H9 (cell line): ENCODE measurements at regions not wholly inside any gene's neighbourhood (a gene's known extent, or its start where the extent isn't known, plus 50 kb on each side); places are given as distances from the start of the nearest gene placed in this dataset.
A peak's percentile ranks its signal among the peaks of the same experiment; 100 is the strongest.

Experiments used
- DNase-seq: peaks from one replicate; pipeline ENCODE4 v3.0.0-alpha.2; 2017
- H2AFZ ChIP-seq: one replicate; pipeline ENCODE4 v1.6.1; 2013; ENCODE audit warnings: mild to moderate bottlenecking, low read length, control low read depth, moderate library complexity
- H2AK5ac ChIP-seq: 2 replicates; pipeline ENCODE4 v1.6.1; 2013; ENCODE audit warnings: low read length, control low read depth, mixed read lengths; ENCODE audit not compliant: insufficient read length
- H2BK120ac ChIP-seq: one replicate; pipeline ENCODE4 v1.6.1; 2013; ENCODE audit warnings: low read depth, mild to moderate bottlenecking, low read length, control low read depth, inconsistent platforms; ENCODE audit not compliant: poor library complexity, severe bottlenecking
- H2BK12ac ChIP-seq: 2 replicates; pipeline ENCODE4 v1.6.1; 2013; ENCODE audit warnings: low read length, control low read depth, mixed read lengths, low read depth; ENCODE audit not compliant: insufficient read length
- H2BK15ac ChIP-seq: 2 replicates; pipeline ENCODE4 v1.6.1; 2013; ENCODE audit warnings: low read depth, low read length, control low read depth
- H2BK20ac ChIP-seq: one replicate; pipeline ENCODE4 v1.6.1; 2013; ENCODE audit warnings: low read depth, mild to moderate bottlenecking, low read length, control low read depth, inconsistent platforms; ENCODE audit not compliant: poor library complexity, severe bottlenecking
- H2BK5ac ChIP-seq: 2 replicates; pipeline ENCODE4 v1.6.1; 2013; ENCODE audit warnings: low read length, control low read depth, mixed read lengths; ENCODE audit not compliant: insufficient read length
- H3K14ac ChIP-seq: 2 replicates; pipeline ENCODE4 v1.6.1; 2013; ENCODE audit warnings: low read length, control low read depth; ENCODE audit not compliant: insufficient read depth
- H3K18ac ChIP-seq: 2 replicates; pipeline ENCODE4 v1.6.1; 2013; ENCODE audit warnings: low read depth, mild to moderate bottlenecking, mixed read lengths, low read length, control low read depth; ENCODE audit not compliant: insufficient read length
- H3K23ac ChIP-seq: 2 replicates; pipeline ENCODE4 v1.6.1; 2013; ENCODE audit warnings: low read length, control low read depth, mixed read lengths, low read depth; ENCODE audit not compliant: insufficient read length
- H3K23me2 ChIP-seq: 2 replicates; pipeline ENCODE4 v1.6.1; 2013; ENCODE audit warnings: low read depth, mild to moderate bottlenecking, mixed read lengths, low read length, control low read depth; ENCODE audit not compliant: insufficient read length, poor library complexity, severe bottlenecking
- H3K27ac ChIP-seq: 2 replicates; pipeline ENCODE4 v1.5.1; 2013; ENCODE audit warnings: low read length, control low read depth, mixed read lengths, low read depth; ENCODE audit not compliant: insufficient read length
- H3K27me3 ChIP-seq: 2 replicates; pipeline ENCODE4 v1.6.1; 2013; ENCODE audit warnings: low read length, control low read depth, inconsistent platforms; ENCODE audit not compliant: insufficient read depth
- H3K4ac ChIP-seq: 2 replicates; pipeline ENCODE4 v1.6.1; 2013; ENCODE audit warnings: low read depth, mild to moderate bottlenecking, control low read depth, inconsistent platforms, low read length, moderate library complexity
- H3K4me1 ChIP-seq: 2 replicates; pipeline ENCODE4 v1.6.1; 2013; ENCODE audit warnings: low read length, control low read depth, inconsistent platforms; ENCODE audit not compliant: insufficient read depth
- H3K4me2 ChIP-seq: 2 replicates; pipeline ENCODE4 v1.6.1; 2013; ENCODE audit warnings: low read length, control low read depth, mixed read lengths; ENCODE audit not compliant: insufficient read length, insufficient read depth
- H3K56ac ChIP-seq: 2 replicates; pipeline ENCODE4 v1.6.1; 2013; ENCODE audit warnings: low read depth, mild to moderate bottlenecking, mixed read lengths, low read length, control low read depth; ENCODE audit not compliant: insufficient read length
- H3K79me1 ChIP-seq: 2 replicates; pipeline ENCODE4 v1.6.1; 2013; ENCODE audit warnings: low read depth, mild to moderate bottlenecking, moderate library complexity, low read length, control low read depth, inconsistent platforms; ENCODE audit not compliant: insufficient read depth, poor library complexity, severe bottlenecking
- H3K79me2 ChIP-seq: 2 replicates; pipeline ENCODE4 v1.6.1; 2013; ENCODE audit warnings: low read length, control low read depth, inconsistent platforms; ENCODE audit not compliant: insufficient read depth
- H3K9ac ChIP-seq: 2 replicates; pipeline ENCODE4 v1.6.1; 2013; ENCODE audit warnings: low read length, control low read depth, mixed read lengths; ENCODE audit not compliant: insufficient read length; ENCODE audit errors: extremely low read depth
- H3K9me3 ChIP-seq: one replicate; pipeline ENCODE4 v1.6.1; 2013; ENCODE audit warnings: low read depth, low read length, inconsistent platforms; ENCODE audit not compliant: control insufficient read depth
- H3T11ph ChIP-seq: one replicate; pipeline ENCODE4 v1.6.1; 2013; ENCODE audit warnings: mild to moderate bottlenecking, low read length, control low read depth, inconsistent platforms
- H4K20me1 ChIP-seq: one replicate; pipeline ENCODE4 v1.6.1; 2013; ENCODE audit not compliant: control insufficient read depth, insufficient read length, insufficient read depth
- H4K5ac ChIP-seq: 2 replicates; pipeline ENCODE4 v1.6.1; 2013; ENCODE audit warnings: low read depth, mild to moderate bottlenecking, mixed read lengths, low read length, control low read depth; ENCODE audit not compliant: insufficient read length
- H4K8ac ChIP-seq: replicated peaks from 2 replicates; pipeline ENCODE4 v1.6.1; 2013; ENCODE audit warnings: low read length, control low read depth, mixed read lengths, low read depth; ENCODE audit not compliant: insufficient read length
- H4K91ac ChIP-seq: 2 replicates; pipeline ENCODE4 v1.6.1; 2013; ENCODE audit warnings: low read depth, mild to moderate bottlenecking, moderate library complexity, mixed read lengths, low read length, control low read depth; ENCODE audit not compliant: insufficient read length
- H3K27ac Mint-ChIP-seq, 3 experiments: 2 replicates in 2 of 3; 3 replicates in 1 of 3; pipeline ENCODE4 v1.8.0; 2020 to 2021; ENCODE audit warnings: mixed read lengths in 3 of 3, mild to moderate bottlenecking in 1 of 3, moderate library complexity in 1 of 3
- H3K27me3 Mint-ChIP-seq: 2 replicates; pipeline ENCODE4 v1.8.0; 2021; ENCODE audit warnings: low read depth, mild to moderate bottlenecking, moderate library complexity, mixed read lengths
- H3K36me3 Mint-ChIP-seq, 3 experiments: 2 replicates in 2 of 3; 3 replicates in 1 of 3; pipeline ENCODE4 v1.8.0; 2020 to 2021; ENCODE audit warnings: low read depth in 3 of 3, mixed read lengths in 3 of 3; ENCODE audit not compliant: insufficient read depth in 1 of 3
- H3K4me1 Mint-ChIP-seq, 2 experiments: 2 replicates each; pipeline ENCODE4 v1.8.0; 2020; ENCODE audit warnings: mixed read lengths in 2 of 2
- H3K4me3 Mint-ChIP-seq, 2 experiments: 2 replicates in 1 of 2; 3 replicates in 1 of 2; pipeline ENCODE4 v1.8.0; 2020 to 2021; ENCODE audit warnings: mild to moderate bottlenecking in 2 of 2, mixed read lengths in 2 of 2, moderate library complexity in 1 of 2
- H3K9me3 Mint-ChIP-seq, 2 experiments: 2 replicates in 1 of 2; 3 replicates in 1 of 2; pipeline ENCODE4 v1.8.0; 2020; ENCODE audit warnings: mild to moderate bottlenecking in 2 of 2, mixed read lengths in 2 of 2, moderate library complexity in 1 of 2
- CTCF ChIP-seq: fragments of 200-600 bp; sonication (generic); conservative IDR thresholded peaks from 3 replicates; pipeline ENCODE4 v1.8.0; 2021; ENCODE audit warnings: antibody characterized with exemption, mild to moderate bottlenecking
- WGBS: extraction: QIAGEN DNeasy Blood & Tissue Kit; methylation state at CpG from one replicate; pipeline ENCODE4 v1.1.7; 2013; ENCODE audit warnings: missing lambda C conversion rate, low lambda C conversion rate, mixed read lengths; ENCODE audit not compliant: insufficient read length; ENCODE audit errors: extremely low coverage; 5-methylcytosine and 5-hydroxymethylcytosine counted together

- no peaks in the 10 kb centered on the region for H3K9me3 ChIP-seq
- no peak overlapping the region for H2BK5ac ChIP-seq
- no peak overlapping the region for H3K14ac ChIP-seq
- no peaks in the 10 kb centered on the region for H3K27me3 ChIP-seq
- no peak overlapping the region for H4K8ac ChIP-seq
- WGBS = no CpG with 5 or more reads among the region's 4 CpGs
- no peak overlapping the region for H2BK12ac ChIP-seq
- no peak overlapping the region for H3K9ac ChIP-seq
- H2BK15ac ChIP-seq = no peak overlapping the region
- Mint-ChIP-seq H3K9me3 (peaks cover 0 to 2% of the 10 kb centered on the region in 2 experiments; a peak in 1 of 5 replicates), H3K4me3 (peak overlapping the region in 1 of 2 experiments; percentile 32; a peak in 1 of 5 replicates), H3K4me1 (peaks cover 44 to 46% of the 10 kb centered on the region in 2 experiments), H3K36me3 (no peaks in the 10 kb centered on the region), H3K27ac (peak overlapping the region in 2 of 3 experiments; percentile 40 to 93; a peak in 1 of 7 replicates), H3K27me3 (peaks cover 37% of the 10 kb centered on the region)
- no peak overlapping the region for H2AFZ ChIP-seq
- H3K4me1 ChIP-seq = peaks cover 20% of the 10 kb centered on the region; the same call in 1 of the 2 replicates
- no peak overlapping the region for H2BK120ac ChIP-seq
- no peak overlapping the region for H3T11ph ChIP-seq
- H2BK20ac ChIP-seq = no peak overlapping the region
- no peak for TF ChIP-seq CTCF
- no peaks in the 10 kb centered on the region for H3K79me2 ChIP-seq
- no peak overlapping the region for H3K23ac ChIP-seq
- no peaks in the 10 kb centered on the region for H3K23me2 ChIP-seq
- H3K4me2 ChIP-seq = no peak overlapping the region
- DNase-seq = no peak
- no peak overlapping the region for H4K5ac ChIP-seq
- H3K4ac ChIP-seq = no peak overlapping the region
- H3K27ac ChIP-seq = no peak overlapping the region
- no peak overlapping the region for H2AK5ac ChIP-seq
- H4K20me1 ChIP-seq = no peaks in the 10 kb centered on the region
- H3K18ac ChIP-seq = no peak overlapping the region
- H4K91ac ChIP-seq = no peak overlapping the region
- H3K56ac ChIP-seq = no peak overlapping the region
- no peaks in the 10 kb centered on the region for H3K79me1 ChIP-seq
Measured at GRCh38 chr10:78550716-78551115, 517.1 kb downstream of the RPS24 start.
